ENCODE measurements at regions not wholly inside any gene's neighbourhood (a gene's known extent, or its start where the extent isn't known, plus 50 kb on each side); places are given as distances from the start of the nearest gene placed in this dataset.

- TF ChIP-seq, protein P1, sequence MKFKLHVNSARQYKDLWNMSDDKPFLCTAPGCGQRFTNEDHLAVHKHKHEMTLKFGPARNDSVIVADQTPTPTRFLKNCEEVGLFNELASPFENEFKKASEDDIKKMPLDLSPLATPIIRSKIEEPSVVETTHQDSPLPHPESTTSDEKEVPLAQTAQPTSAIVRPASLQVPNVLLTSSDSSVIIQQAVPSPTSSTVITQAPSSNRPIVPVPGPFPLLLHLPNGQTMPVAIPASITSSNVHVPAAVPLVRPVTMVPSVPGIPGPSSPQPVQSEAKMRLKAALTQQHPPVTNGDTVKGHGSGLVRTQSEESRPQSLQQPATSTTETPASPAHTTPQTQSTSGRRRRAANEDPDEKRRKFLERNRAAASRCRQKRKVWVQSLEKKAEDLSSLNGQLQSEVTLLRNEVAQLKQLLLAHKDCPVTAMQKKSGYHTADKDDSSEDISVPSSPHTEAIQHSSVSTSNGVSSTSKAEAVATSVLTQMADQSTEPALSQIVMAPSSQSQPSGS (IDR thresholded peaks at IDR 0.05; ENCODE audit: low read length) = no peak
- TF ChIP-seq JUND (IDR thresholded peaks at IDR 0.05; ENCODE audit: low read depth, low read length) = no peak
- no peak for TF ChIP-seq ZZZ3 (IDR thresholded peaks at IDR 0.05; ENCODE audit: control insufficient read depth, insufficient read length, low read depth)
- TF ChIP-seq POLR2AphosphoS5 (IDR thresholded peaks at IDR 0.05; ENCODE audit: low read length) = no peak
- TF ChIP-seq NR2F1 (conservative IDR thresholded peaks at IDR 0.05) = no peak
- TF ChIP-seq NBN (IDR thresholded peaks at IDR 0.05) = no peak
- TF ChIP-seq SP1 (IDR thresholded peaks at IDR 0.05; ENCODE audit: low read depth, low read length) = no peak
- TF ChIP-seq RFX5 (IDR thresholded peaks at IDR 0.05; ENCODE audit: low read depth, low read length) = no peak
- no peak for TF ChIP-seq CTCF (IDR thresholded peaks at IDR 0.05 in 2 of 3, conservative IDR thresholded peaks at IDR 0.05 in 1 of 3; ENCODE audit: control insufficient read depth in 2 of 3, extremely low read depth in 1 of 3, insufficient read depth in 1 of 3, low read depth in 3 of 3, low read length in 3 of 3)
- no peak for TF ChIP-seq LARP7 (IDR thresholded peaks at IDR 0.05)
- no peak for TF ChIP-seq CHD1 (IDR thresholded peaks at IDR 0.05; ENCODE audit: low read depth, low read length)
Measured at GRCh38 chr4:26051240-26051639, 137.2 kb downstream of the SMIM20 start.
